Small intestine (tissue), 7 donors: ENCODE measurements at regions not wholly inside any gene's neighbourhood (a gene's known extent, or its start where the extent isn't known, plus 50 kb on each side); places are given as distances from the start of the nearest gene placed in this dataset.
"Not testable (repeated sequence)": the region's sequence is repeated elsewhere in the genome, so short reads cannot be mapped to it uniquely, and the experiment has no call there.

Source experiments
- DNase-seq, 2 donors: peaks; one replicate each; pipeline versions ENCODE4 v3.0.0 to v3.0.0-alpha.2; 2013
- FAIRE-seq: peaks from 2 replicates; lab custom pipeline; 2012; peaks lifted over from hg19 to GRCh38; lab: Jason Lieb, UNC
- H3K27ac ChIP-seq, 3 donors: one replicate each; pipeline ENCODE4 v1.5.1; 2013; ENCODE audit warnings: low read length in 2 of 3, mild to moderate bottlenecking in 2 of 3, control low read depth in 1 of 3, inconsistent platforms in 1 of 3, low read depth in 1 of 3, moderate library complexity in 1 of 3
- H3K27me3 ChIP-seq, 3 donors: one replicate each; pipeline ENCODE4 v1.6.1; 2013; ENCODE audit warnings: low read length in 3 of 3, inconsistent platforms in 1 of 3; ENCODE audit not compliant: control insufficient read depth in 3 of 3, insufficient read depth in 3 of 3
- H3K36me3 ChIP-seq, 3 donors: one replicate each; pipeline ENCODE4 v1.6.1; 2013; ENCODE audit warnings: low read length in 3 of 3, inconsistent platforms in 1 of 3, low read depth in 1 of 3, mild to moderate bottlenecking in 1 of 3, moderate library complexity in 1 of 3; ENCODE audit not compliant: control insufficient read depth in 3 of 3, insufficient read depth in 2 of 3
- H3K4me1 ChIP-seq, 3 donors: one replicate each; pipeline ENCODE4 v1.6.1; 2013; ENCODE audit warnings: low read length in 2 of 3, inconsistent platforms in 1 of 3, low read depth in 1 of 3, mild to moderate bottlenecking in 1 of 3, moderate library complexity in 1 of 3; ENCODE audit not compliant: control insufficient read depth in 3 of 3, insufficient read depth in 2 of 3
- H3K4me3 ChIP-seq, 3 donors: one replicate each; pipeline ENCODE4 v1.5.1; 2013; ENCODE audit warnings: low read length in 3 of 3, control low read depth in 1 of 3, inconsistent platforms in 1 of 3, low read depth in 1 of 3, mild to moderate bottlenecking in 1 of 3, moderate library complexity in 1 of 3
- H3K9me3 ChIP-seq, 2 donors: one replicate each; pipeline ENCODE4 v1.6.1; 2013; ENCODE audit warnings: low read depth in 1 of 2, low read length in 1 of 2; ENCODE audit not compliant: control insufficient read depth in 2 of 2, insufficient read depth in 1 of 2
- WGBS, 3 donors: extraction: QIAGEN DNeasy Blood & Tissue Kit; methylation state at CpG; one replicate each; pipeline ENCODE4 v1.1.7; 2013; 5-methylcytosine and 5-hydroxymethylcytosine counted together
- donor health status: healthy with polysubstance abuse.
- donor health status: control.
- donor health status: control.
- donor health status: Bipolar disorder and iron deficiency.
- donor health status: healthy.

DNA sequence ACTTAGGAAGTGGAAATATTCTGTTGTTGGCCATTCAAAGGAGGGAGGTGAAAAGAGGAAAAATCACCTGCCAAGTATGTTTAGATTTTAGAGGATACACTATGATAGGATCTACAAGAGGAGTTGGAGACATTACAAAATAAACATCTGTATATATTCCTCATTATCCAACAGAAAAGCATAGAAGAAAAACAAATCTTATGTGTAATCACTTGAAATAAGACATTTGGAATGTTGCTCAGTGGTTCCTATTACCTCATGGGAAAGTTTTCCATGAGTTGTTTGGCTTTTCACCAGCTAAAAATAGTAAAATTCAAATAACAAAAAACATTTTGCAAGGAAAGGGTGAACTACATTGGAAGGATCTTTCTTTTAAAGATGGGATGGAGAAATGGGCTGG is 76.7 kb upstream of the CARMIL1 start:
- no peaks in the 10 kb centered on the region for H3K27me3 ChIP-seq
- H3K9me3 ChIP-seq, result peaks cover 0 to 3% of the 10 kb centered on the region in 2 donors
- no peak overlapping the region for H3K27ac ChIP-seq
- FAIRE-seq (no peak), DNase-seq (no peak)
- H3K36me3 ChIP-seq, result no peaks in the 10 kb centered on the region
- H3K4me3 ChIP-seq, result no peak overlapping the region
- no peaks in the 10 kb centered on the region for H3K4me1 ChIP-seq

DNA sequence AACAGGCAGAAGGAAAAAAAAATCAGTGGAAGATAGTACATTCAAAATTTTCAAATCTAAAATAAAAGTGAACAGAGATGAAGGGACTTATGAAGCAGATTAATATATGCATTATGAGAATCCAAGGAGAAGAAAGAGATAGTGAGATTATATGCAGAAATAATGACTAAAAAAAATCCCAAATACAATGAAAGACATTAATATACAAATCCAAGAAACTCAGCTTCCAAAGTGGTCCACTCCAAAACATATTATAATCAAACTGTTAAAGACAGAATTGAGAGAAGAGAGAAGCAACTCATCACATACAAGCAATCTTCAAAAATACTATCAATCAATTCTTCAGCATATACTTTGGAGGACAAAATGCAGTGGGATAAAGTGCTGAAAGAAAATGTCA is 73.5 kb upstream of the CARMIL1 start:
- Histone ChIP-seq H3K4me1 (no peaks in the 10 kb centered on the region), H3K27ac (no peak overlapping the region), H3K36me3 (no peaks in the 10 kb centered on the region), H3K9me3 (peaks cover 0 to 3% of the 10 kb centered on the region in 2 donors), H3K4me3 (no peak overlapping the region), H3K27me3 (no peaks in the 10 kb centered on the region)
- FAIRE-seq, result no peak
- no peak for DNase-seq

DNA sequence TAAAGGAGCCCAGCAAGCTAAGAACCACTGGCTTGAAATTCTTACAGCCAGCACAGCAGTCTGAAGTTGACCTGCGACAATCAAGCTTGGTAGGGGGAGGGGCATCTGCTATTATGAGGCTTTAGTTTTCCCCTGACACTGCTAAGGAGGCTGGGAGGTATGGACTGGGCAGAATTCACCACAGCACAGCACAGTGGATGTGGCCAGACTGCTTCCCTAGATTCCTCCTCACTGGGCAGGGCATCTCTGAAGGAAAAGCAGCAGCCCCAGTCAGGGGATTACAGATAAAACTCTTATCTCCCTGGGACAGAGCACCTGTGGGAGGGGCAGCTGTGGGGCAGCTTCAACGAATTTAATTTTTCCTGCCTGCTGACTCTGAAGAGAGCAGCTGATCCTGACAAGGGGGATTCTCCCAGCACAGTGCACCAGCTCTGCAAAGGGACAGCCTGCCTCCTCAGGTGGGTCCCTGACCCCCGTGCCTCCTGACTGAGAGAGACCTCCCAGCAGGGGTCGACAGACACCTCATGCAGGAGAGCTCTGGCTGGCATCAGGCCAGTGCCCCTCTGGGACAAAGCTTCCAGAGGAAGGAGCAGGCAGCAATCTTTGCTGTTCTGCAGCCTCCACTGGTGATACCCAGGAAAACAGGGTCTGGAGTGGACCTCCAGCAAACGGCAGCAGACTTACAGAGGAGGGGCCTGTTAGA is 71.6 kb upstream of the CARMIL1 start:
- not testable (repeated sequence) for H3K4me1 ChIP-seq, H3K27me3 ChIP-seq, FAIRE-seq, H3K9me3 ChIP-seq, H3K27ac ChIP-seq, H3K36me3 ChIP-seq, H3K4me3 ChIP-seq, DNase-seq
- 18 to 39% (median 26%) methylated on average over 5 of the region's 5 CpGs for WGBS, 3 donors

DNA sequence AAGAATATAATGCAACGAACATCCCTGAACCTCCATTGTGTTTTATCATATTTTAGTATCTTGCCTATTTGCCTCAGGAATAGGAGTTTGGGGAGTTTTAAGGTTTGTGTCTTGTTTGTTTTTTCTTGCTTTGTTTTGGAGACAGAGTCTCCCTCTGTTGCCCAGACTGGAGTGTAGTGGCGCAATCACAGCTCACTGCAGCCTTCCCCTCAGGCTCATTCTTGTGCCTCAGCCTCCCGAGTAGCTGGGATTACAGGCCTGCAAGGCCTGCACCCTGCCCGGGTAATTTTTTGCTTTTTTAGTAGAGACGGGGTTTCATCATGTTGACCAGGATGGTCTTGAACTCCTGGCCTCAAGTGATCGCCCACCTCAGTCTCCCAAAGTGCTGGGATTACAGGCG is 63.3 kb upstream of the CARMIL1 start:
- WGBS, 3 donors, result 93 to 94% (median 93%) methylated on average over 7 of the region's 7 CpGs
- FAIRE-seq (no peak), DNase-seq (no peak)
- Histone ChIP-seq H3K27me3 (no peaks in the 10 kb centered on the region), H3K4me1 (no peaks in the 10 kb centered on the region), H3K9me3 (no peaks in the 10 kb centered on the region), H3K27ac (no peak overlapping the region), H3K36me3 (no peaks in the 10 kb centered on the region), H3K4me3 (no peak overlapping the region)

DNA sequence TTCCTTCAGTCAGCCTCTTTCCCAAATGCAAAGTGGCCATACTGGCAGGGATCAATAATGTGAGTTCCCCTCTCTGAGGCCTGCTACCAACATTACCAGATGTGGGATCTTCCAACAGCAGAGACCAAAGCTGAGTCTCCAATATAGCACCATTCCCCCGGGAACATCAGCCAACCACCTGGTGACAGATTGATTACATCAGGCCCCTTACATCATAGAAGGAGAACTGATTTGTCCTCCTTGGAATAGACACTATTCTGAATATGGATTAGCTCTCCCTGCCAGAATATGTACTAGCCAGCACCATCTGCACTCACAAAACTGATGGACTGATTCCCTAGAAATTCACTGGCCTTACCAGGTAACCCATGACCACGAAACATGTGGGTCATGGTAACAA is 61.9 kb upstream of the CARMIL1 start:
- DNase-seq (no peak), FAIRE-seq (no peak)
- Histone ChIP-seq H3K4me1 (no peaks in the 10 kb centered on the region), H3K36me3 (no peaks in the 10 kb centered on the region), H3K4me3 (no peak overlapping the region), H3K9me3 (no peaks in the 10 kb centered on the region), H3K27ac (no peak overlapping the region), H3K27me3 (no peaks in the 10 kb centered on the region)
- WGBS, 3 donors, result 81 to 93% (median 88%) methylated on average over 2 of the region's 2 CpGs

DNA sequence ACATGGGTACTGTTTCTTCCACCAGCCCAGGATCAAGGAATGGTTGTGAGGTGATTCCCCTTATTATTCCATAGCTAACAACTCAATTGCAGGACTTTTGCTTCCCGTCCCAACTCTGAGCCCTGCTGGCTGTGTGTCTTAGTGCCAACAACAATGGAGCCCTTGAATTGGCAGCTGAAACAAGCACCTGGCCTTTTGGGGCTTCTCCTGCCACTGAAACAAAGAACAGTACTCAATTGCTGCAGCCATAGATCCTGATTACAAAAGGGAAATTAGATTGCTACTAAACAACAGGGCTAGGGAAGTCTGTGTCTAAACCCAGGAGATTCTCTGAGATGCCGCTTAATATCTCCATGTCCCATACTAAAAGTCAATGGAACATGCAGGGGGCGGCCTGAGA is 61.3 kb upstream of the CARMIL1 start:
- H3K9me3 ChIP-seq, result no peaks in the 10 kb centered on the region
- no peaks in the 10 kb centered on the region for H3K27me3 ChIP-seq
- H3K4me3 ChIP-seq, result no peak overlapping the region
- FAIRE-seq, result no peak
- no peak for DNase-seq
- no peak overlapping the region for H3K27ac ChIP-seq
- no peaks in the 10 kb centered on the region for H3K36me3 ChIP-seq
- no peaks in the 10 kb centered on the region for H3K4me1 ChIP-seq
- WGBS, 3 donors, result 71 to 89% (median 85%) methylated on average over 3 of the region's 3 CpGs

DNA sequence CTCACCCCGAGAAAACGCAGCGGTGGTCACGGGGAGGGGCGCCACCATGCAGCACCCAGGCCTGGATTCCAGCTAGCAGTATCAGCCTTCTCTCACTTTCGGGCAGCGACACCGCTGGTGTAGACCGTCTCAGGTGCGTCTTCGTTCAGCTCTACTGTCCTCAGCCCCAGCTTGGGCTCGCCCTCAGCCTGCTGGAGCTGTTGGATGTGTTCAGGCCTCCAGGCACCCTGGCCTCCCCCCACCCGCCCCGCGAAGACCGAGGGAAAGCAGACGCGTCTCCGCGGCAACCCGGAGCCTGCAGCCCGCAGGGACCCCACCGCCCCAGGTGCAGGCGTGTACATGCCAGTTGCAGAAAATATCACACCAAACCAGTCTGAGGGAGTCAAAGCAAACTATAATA is 60.8 kb upstream of the CARMIL1 start:
- Histone ChIP-seq H3K27me3 (no peaks in the 10 kb centered on the region), H3K9me3 (no peaks in the 10 kb centered on the region), H3K4me1 (no peaks in the 10 kb centered on the region), H3K27ac (no peak overlapping the region), H3K36me3 (no peaks in the 10 kb centered on the region), H3K4me3 (no peak overlapping the region)
- WGBS, 3 donors, result 87 to 88% (median 87%) methylated on average over 24 of the region's 24 CpGs
- no peak for FAIRE-seq
- no peak for DNase-seq

DNA sequence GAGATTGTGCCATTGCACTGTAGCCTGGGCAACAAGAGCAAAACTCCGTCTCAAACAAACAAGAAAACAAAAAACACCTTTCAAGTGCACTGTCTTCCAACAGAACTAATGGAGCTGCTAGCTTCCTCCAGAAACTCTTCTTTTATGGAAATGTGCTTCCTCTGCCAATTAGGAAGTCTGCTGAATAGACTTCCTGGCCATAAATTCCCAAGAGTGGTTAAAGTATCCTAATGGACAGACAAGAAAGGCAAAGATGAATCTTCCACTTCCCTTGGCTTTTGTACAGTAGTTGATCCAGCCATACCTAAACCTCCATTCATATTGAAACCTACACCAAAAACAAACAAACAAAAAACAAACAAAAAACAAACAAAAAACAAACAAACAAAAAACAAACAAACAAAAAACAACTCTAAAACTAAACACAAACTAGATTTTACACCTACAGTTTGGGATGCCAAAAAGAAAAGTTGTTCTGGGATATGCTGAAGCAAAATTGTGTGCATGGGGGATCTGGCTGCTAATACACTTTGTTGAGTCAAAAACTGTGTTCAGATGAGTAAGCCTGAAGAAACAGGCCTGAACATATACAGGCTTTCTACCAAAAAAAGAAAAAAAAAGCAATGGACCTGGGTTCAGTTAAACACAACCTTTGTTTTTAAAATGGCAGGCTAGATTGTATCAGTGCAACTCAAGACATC is 59.8 kb upstream of the CARMIL1 start:
- Histone ChIP-seq H3K9me3 (no peaks in the 10 kb centered on the region), H3K36me3 (no peaks in the 10 kb centered on the region), H3K27me3 (no peaks in the 10 kb centered on the region), H3K4me3 (no peak overlapping the region), H3K4me1 (no peaks in the 10 kb centered on the region), H3K27ac (no peak overlapping the region)
- no peak for FAIRE-seq
- DNase-seq, result no peak
- WGBS, 3 donors, result 11 to 46% (median 41%) methylated on average over 1 of the region's 1 CpG

DNA sequence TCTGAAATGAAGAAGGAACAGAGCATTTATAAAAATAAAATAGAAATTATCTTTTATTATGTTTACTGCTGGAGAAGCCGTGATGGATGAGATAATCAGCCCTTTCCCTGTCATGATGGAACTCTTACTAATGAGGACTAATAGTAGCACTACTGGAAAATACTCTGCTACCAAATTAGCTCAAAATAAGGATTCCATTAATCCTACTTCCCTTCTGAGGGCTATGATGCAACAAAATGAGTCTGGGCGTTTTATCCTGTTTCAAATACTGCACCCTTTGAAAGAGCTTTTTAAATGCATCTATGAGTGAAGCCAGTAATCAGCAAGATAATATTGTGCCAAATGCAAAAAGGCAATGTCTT is 59.3 kb upstream of the CARMIL1 start:
- 69% methylated on average over 2 of the region's 2 CpGs for WGBS, 3 donors
- Histone ChIP-seq H3K27me3 (no peaks in the 10 kb centered on the region), H3K4me3 (no peak overlapping the region), H3K9me3 (no peaks in the 10 kb centered on the region), H3K36me3 (no peaks in the 10 kb centered on the region), H3K4me1 (no peaks in the 10 kb centered on the region), H3K27ac (no peak overlapping the region)
- DNase-seq (no peak), FAIRE-seq (no peak)
